CD14-positive monocyte (primary cell): ENCODE measurements at regions not wholly inside any gene's neighbourhood (a gene's known extent, or its start where the extent isn't known, plus 50 kb on each side); places are given as distances from the start of the nearest gene placed in this dataset.

ENCODE experiments used
- DNase-seq, 3 donors: peaks; one replicate each; pipeline ENCODE4 v3.0.0-alpha.2; 2011 to 2022
- H2AFZ ChIP-seq: 2 replicates; pipeline ENCODE4 v1.6.0; 2012; ENCODE audit warnings: mild to moderate bottlenecking, low read depth, low read length, inconsistent platforms; ENCODE audit not compliant: insufficient read depth, poor library complexity, severe bottlenecking
- H3K27ac ChIP-seq, 2 donors: 1 replicate in 1 of 2; 2 replicates in 1 of 2; pipeline ENCODE4 v1.5.1; 2012 to 2013; ENCODE audit warnings: low read length in 2 of 2, control low read depth in 1 of 2, inconsistent platforms in 1 of 2, low read depth in 1 of 2, mild to moderate bottlenecking in 1 of 2
- H3K27me3 ChIP-seq, 2 donors: one replicate each; pipeline versions ENCODE4 v1.6.0 to v1.6.1; 2011 to 2013; ENCODE audit warnings: low read length in 2 of 2; ENCODE audit not compliant: control insufficient read depth in 2 of 2, insufficient read depth in 2 of 2
- H3K36me3 ChIP-seq, 2 donors: replicated peaks in 1 of 2; 1 replicate in 1 of 2; 2 replicates in 1 of 2; pipeline versions ENCODE4 v1.5.1 to v1.6.1; 2012 to 2013; ENCODE audit warnings: low read length in 2 of 2, control low read depth in 1 of 2, inconsistent platforms in 1 of 2, mild to moderate bottlenecking in 1 of 2; ENCODE audit not compliant: insufficient read depth in 2 of 2, control insufficient read depth in 1 of 2
- H3K4me1 ChIP-seq, 2 donors: 1 replicate in 1 of 2; 2 replicates in 1 of 2; pipeline versions ENCODE4 v1.5.1 to v1.6.1; 2012 to 2013; ENCODE audit warnings: low read length in 2 of 2, control low read depth in 1 of 2, inconsistent platforms in 1 of 2, mild to moderate bottlenecking in 1 of 2, moderate library complexity in 1 of 2; ENCODE audit not compliant: insufficient read depth in 2 of 2, control insufficient read depth in 1 of 2
- H3K4me2 ChIP-seq: replicated peaks from 2 replicates; pipeline ENCODE3; 2012; ENCODE audit warnings: low read length, moderate library complexity, mild to moderate bottlenecking; ENCODE audit not compliant: poor library complexity, severe bottlenecking; ENCODE audit errors: extremely low read depth
- H3K4me3 ChIP-seq, 3 experiments: fragments of 200-600 bp in 1 of 3; sonication (generic) in 1 of 3; replicated peaks in 1 of 3; 1 replicate in 2 of 3; 2 replicates in 1 of 3; pipeline ENCODE4 v1.5.1; 2011 to 2013; ENCODE audit warnings: low read length in 3 of 3, mild to moderate bottlenecking in 3 of 3, control low read depth in 2 of 3, low read depth in 2 of 3, inconsistent platforms in 1 of 3, moderate library complexity in 1 of 3
- H3K79me2 ChIP-seq: 2 replicates; pipeline ENCODE4 v1.6.0; 2012; ENCODE audit warnings: mild to moderate bottlenecking, control low read depth, inconsistent platforms, low read length, moderate library complexity; ENCODE audit not compliant: insufficient read depth
- H3K9ac ChIP-seq: 2 replicates; pipeline ENCODE4 v1.6.0; 2017; ENCODE audit warnings: low read length, mild to moderate bottlenecking; ENCODE audit not compliant: insufficient read depth, poor library complexity, severe bottlenecking
- H3K9me3 ChIP-seq, 2 donors: replicated peaks in 1 of 2; 1 replicate in 1 of 2; 2 replicates in 1 of 2; pipeline versions ENCODE4 v1.5.1 to v1.6.1; 2012 to 2013; ENCODE audit warnings: low read length in 2 of 2, control low read depth in 1 of 2; ENCODE audit not compliant: control insufficient read depth in 1 of 2, insufficient read depth in 1 of 2
- H4K20me1 ChIP-seq: 2 replicates; pipeline ENCODE4 v1.6.0; 2012; ENCODE audit warnings: mild to moderate bottlenecking, low read length, control low read depth, moderate library complexity; ENCODE audit not compliant: insufficient read depth
- H3K27ac Mint-ChIP-seq, 7 donors: one replicate each; pipeline ENCODE4 v1.8.0; 2020; ENCODE audit warnings: mild to moderate bottlenecking in 7 of 7, mixed read lengths in 7 of 7, moderate library complexity in 6 of 7, inconsistent platforms in 2 of 7
- H3K27me3 Mint-ChIP-seq, 3 donors: one replicate each; pipeline ENCODE4 v1.8.0; 2021 to 2022; ENCODE audit warnings: low read depth in 3 of 3, mild to moderate bottlenecking in 3 of 3, mixed read lengths in 3 of 3, moderate library complexity in 3 of 3, inconsistent platforms in 1 of 3
- H3K36me3 Mint-ChIP-seq, 2 donors: one replicate each; pipeline ENCODE4 v1.8.0; 2020; ENCODE audit warnings: mixed read lengths in 2 of 2, inconsistent platforms in 1 of 2, mild to moderate bottlenecking in 1 of 2
- H3K4me1 Mint-ChIP-seq: one replicate; pipeline ENCODE4 v1.8.0; 2020; ENCODE audit warnings: mild to moderate bottlenecking, mixed read lengths
- H3K4me3 Mint-ChIP-seq, 2 donors: one replicate each; pipeline ENCODE4 v1.8.0; 2020; ENCODE audit warnings: mild to moderate bottlenecking in 2 of 2, mixed read lengths in 2 of 2, moderate library complexity in 1 of 2
- H3K9me3 Mint-ChIP-seq, 7 donors: one replicate each; pipeline ENCODE4 v1.8.0; 2020 to 2022; ENCODE audit warnings: mixed read lengths in 7 of 7, mild to moderate bottlenecking in 6 of 7, moderate library complexity in 6 of 7, inconsistent platforms in 2 of 7
- CTCF ChIP-seq: fragments of 200-600 bp; IDR thresholded peaks from one replicate; pipeline ENCODE4 v1.8.0; 2022; ENCODE audit warnings: antibody characterized with exemption, mild to moderate bottlenecking
- WGBS: methylation state at CpG from one replicate; pipeline ENCODE4 v1.1.5; 2013; ENCODE audit warnings: missing lambda C conversion rate; ENCODE audit not compliant: insufficient coverage; 5-methylcytosine and 5-hydroxymethylcytosine counted together
- intact Hi-C, 2 donors: fragments of 100-400 bp; cut with micrococcal nuclease; formaldehyde crosslinking; loops; one replicate each; pipeline versions ENCODE4 v1.15.0 to v1.15.1; 2023

GRCh38 chr5:5062525-5063302 lies 77.4 kb upstream of the ADAMTS16 start:
- intact Hi-C loops: no loop called here
- Histone ChIP-seq H3K79me2 (no peaks in the 10 kb centered on the region), H2AFZ (no peak overlapping the region), H3K9ac (no peak overlapping the region), H3K27me3 (no peaks in the 10 kb centered on the region), H4K20me1 (no peaks in the 10 kb centered on the region), H3K27ac (no peak overlapping the region), H3K4me3 (no peak overlapping the region), H3K36me3 (no peaks in the 10 kb centered on the region), H3K9me3 (peaks cover 0 to 17% of the 10 kb centered on the region in 2 donors), H3K4me2 (no peak overlapping the region), H3K4me1 (no peaks in the 10 kb centered on the region)
- no peak overlapping the region for H3K27ac Mint-ChIP-seq
- no peak overlapping the region for H3K4me3 Mint-ChIP-seq
- H3K4me1 Mint-ChIP-seq: no peaks in the 10 kb centered on the region
- no peak for TF ChIP-seq CTCF
- WGBS: no CpG with 5 or more reads among the region's 5 CpGs
- peaks cover 0 to 13% (median 7%) of the 10 kb centered on the region in 7 donors for H3K9me3 Mint-ChIP-seq
- no peaks in the 10 kb centered on the region for H3K36me3 Mint-ChIP-seq
- peaks cover 0 to 2% (median 0%) of the 10 kb centered on the region in 3 donors for H3K27me3 Mint-ChIP-seq
- no peak for DNase-seq

- Mint-ChIP-seq H3K9me3 (peaks cover 0 to 13% (median 7%) of the 10 kb centered on the region in 7 donors), H3K4me1 (no peaks in the 10 kb centered on the region), H3K4me3 (no peak overlapping the region), H3K27ac (no peak overlapping the region), H3K36me3 (no peaks in the 10 kb centered on the region), H3K27me3 (peaks cover 0 to 2% (median 0%) of the 10 kb centered on the region in 3 donors)
- DNase-seq: no peak
- Histone ChIP-seq H3K9ac (no peak overlapping the region), H3K4me3 (no peak overlapping the region), H3K9me3 (peaks cover 0 to 17% of the 10 kb centered on the region in 2 donors), H4K20me1 (no peaks in the 10 kb centered on the region), H3K27ac (no peak overlapping the region), H3K27me3 (no peaks in the 10 kb centered on the region), H3K79me2 (no peaks in the 10 kb centered on the region), H3K4me1 (no peaks in the 10 kb centered on the region), H2AFZ (no peak overlapping the region), H3K36me3 (no peaks in the 10 kb centered on the region), H3K4me2 (no peak overlapping the region)
- TF ChIP-seq CTCF: no peak
- intact Hi-C loops: no loop called here
- 43% methylated on average over 1 of the region's 3 CpGs for WGBS
These were observed 76.6 kb upstream of the ADAMTS16 start for GRCh38 chr5:5063533-5063953.
